GM21390 (cell line): ENCODE measurements at regions not wholly inside any gene's neighbourhood (a gene's known extent, or its start where the extent isn't known, plus 50 kb on each side); places are given as distances from the start of the nearest gene placed in this dataset.
"Not testable (repeated sequence)": the region's sequence is repeated elsewhere in the genome, so short reads cannot be mapped to it uniquely, and the experiment has no call there.

ENCODE experiments used
- ATAC-seq: cut with Tn5 transposase; IDR thresholded peaks from one replicate; pipeline ENCODE4 v1.9.1; 2021; ENCODE audit not compliant: unreplicated experiment

- not testable (repeated sequence) for ATAC-seq
These were observed 246.4 kb upstream of the TCERG1L start for GRCh38 chr10:131557956-131558355.

DNA sequence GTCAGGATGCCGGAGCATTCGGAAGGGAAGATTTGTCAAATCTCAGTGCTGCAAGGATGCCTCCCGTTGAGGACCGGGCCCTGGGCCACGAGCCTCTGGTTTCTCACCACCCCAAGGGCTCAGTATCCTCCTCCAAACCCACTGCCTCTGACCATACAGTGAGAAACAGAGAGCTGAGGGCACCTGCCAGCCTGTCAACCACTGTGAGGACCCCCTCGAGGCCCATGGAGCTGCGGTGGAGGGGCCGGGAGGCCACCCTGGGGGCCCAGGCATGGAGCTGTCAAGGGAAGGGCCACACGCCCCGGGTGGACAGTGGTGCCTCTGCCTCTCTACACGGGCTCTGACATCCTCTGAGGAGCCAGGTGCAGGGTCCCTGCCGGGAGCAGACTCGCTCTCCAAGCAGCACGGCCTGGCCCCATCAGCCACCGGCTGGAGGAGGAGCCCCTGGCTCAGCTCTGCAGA, 248.0 kb upstream of the TCERG1L start:
- ATAC-seq: no peak

- ATAC-seq: no peak
These were observed 248.6 kb upstream of the TCERG1L start for GRCh38 chr10:131560166-131560565.

DNA sequence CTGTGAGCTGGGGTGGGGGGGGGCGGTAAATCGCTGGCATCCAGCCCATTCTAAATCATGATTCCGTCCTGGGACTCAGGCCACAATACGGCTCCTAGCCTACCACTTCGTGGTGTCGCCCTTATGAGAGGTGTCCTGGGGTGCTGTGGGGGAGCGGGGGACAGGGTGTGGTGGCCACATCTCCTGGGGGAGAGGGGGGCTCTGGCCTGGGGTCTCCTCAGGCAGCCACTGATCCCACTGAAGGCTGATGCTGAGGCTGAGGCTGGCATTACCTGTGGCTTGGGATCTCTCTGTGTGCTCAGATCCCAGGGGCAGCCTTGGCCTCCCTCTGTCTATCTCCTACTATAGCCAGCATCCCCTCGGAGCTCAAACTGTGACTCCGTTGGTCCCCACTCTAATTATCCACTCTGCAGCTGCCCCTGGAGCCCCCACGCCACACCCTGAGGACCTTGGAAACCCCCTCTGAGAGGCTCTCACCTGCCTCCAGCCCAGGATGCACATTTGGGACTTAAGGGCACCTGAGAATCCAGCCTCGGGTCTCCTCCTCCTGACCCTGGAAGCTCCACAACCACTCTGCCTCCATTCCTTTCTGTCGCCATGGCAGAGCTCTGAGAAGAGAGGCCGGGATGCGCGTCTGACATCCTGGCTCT, 249.3 kb upstream of the TCERG1L start:
- ATAC-seq: no peak

GRCh38 chr10:131561897-131562296, 250.4 kb upstream of the TCERG1L start:
- no peak for ATAC-seq

DNA sequence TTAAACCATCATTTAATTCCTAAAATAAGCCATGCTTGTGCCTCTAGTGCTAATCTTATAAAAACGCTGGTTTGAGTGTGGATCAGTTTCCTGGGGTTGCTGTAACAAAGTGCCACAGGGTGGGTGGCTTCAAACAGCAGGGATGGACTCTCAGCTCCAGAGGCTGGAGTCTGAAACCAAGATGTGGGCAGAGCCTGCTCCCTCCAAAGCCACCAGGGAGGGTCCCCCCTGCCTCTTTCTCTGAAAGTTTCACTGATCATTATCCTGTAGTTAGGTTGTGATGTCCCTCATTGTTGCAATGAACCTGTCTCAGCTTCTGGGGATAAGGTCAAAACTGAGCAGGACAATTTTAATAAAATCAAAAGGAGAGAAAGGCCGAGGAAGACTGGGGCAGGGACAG, 251.9 kb upstream of the TCERG1L start:
- no peak for ATAC-seq

DNA sequence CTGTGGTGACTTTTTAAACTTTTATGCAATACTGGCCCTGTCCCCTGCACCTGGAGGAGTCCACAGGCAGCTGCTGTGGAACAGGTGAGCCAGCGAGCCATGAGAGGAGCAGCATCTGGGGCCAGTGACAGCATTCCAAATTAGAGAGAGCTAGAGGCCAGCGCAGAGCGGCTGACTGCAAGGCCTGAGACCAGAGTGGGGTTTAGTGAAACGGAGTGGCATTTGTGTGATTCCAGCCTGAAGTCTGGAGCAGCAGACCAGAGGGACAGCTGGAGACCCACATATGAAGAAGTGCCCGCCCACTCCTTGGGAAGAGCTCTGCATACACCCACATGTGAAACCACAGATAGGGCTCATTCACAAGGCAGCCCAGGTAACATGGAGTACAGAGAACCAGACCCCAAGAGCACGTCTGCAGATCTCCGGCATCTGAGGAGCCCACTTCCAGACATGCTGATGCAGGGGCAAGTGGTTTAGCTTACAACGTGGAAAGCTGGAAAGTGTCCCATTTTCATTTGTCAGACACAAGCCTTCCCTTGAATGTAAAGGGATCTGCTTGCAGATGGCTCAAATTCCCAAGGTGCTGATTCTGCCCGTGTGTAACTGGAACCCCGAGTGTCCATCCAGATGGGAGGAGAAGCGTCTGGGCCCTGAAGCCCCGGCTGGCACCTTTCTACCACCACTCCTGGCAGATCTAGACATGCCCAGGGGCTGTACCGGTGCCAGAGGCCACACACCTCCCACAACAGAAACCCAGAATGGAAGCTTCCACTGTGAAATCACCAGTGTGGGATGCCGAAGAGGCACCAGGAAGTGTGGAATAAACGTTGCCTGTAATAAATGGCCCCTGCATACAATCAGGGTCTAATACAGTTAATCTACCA, 256.0 kb upstream of the TCERG1L start:
- no peak for ATAC-seq

- ATAC-seq: no peak
These were observed 257.3 kb upstream of the TCERG1L start for GRCh38 chr10:131568866-131569265.

DNA sequence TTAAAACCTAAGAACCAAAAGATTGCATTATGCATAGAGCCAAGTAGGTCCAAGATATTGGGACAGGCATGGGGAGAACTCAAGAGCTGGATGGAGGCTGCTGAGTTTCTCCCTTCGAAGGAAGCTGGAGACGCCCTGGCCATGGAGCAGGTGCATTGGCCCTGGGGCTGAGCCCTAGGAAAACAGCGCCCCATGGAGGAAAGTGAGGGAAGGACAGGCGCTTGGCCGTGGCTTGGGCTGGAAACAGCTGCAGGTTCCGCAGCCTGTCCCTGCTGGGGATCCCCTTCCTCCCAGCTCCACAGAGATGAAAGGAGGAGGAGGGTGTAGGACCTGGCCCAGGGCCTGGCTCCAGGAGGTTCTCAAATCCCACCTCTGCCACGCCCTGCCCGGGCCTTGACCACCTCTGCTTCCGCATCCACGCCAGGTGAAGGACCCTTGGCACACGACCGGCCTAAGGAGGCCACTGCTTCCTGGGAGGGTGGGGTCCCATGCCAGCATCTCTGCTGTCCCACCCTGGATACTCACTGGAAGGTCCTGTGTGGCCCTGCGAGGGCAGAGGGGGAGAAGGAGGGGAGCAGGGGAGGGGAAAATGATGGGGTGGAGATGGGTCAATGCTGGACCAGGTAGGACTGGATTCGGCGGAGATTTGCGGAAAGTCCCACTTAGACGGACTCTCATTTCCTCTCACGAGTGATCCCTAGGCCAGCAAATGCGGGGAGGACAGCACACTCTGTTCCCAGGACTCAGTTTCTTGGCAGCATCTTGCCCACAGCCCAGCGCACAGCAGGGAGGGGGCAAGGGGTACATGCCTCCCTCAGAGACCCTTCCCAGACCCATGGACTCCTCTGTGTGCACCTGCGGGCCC, 258.6 kb upstream of the TCERG1L start:
- no peak for ATAC-seq

DNA sequence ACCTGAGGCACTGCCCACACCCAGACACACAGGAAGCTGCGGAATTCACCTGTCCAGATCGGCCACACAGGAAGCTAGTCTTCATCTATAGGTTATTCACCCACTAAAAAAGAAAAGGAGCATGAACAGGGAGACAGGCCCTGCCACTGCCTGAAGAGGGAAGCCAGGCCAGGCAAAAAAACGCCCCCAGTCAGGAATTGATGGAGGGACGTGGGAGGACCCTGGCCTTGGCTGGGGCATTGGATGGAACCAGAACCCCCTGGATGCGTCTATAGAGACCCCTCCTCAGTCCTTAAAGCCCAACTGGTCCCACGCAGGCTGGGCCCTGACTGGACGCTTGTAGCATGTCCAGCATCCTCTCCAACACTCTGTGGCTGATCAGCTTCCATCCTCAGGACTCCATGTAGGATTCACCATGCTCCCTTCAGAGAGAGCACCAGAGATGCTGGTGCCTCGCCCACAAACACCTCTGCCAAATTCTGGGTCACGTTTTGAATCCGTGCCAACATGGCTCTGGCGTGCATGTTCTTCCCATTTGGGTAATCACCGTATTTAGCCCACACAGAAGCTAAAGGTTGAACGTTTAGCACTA, 259.3 kb upstream of the TCERG1L start:
- no peak for ATAC-seq

DNA sequence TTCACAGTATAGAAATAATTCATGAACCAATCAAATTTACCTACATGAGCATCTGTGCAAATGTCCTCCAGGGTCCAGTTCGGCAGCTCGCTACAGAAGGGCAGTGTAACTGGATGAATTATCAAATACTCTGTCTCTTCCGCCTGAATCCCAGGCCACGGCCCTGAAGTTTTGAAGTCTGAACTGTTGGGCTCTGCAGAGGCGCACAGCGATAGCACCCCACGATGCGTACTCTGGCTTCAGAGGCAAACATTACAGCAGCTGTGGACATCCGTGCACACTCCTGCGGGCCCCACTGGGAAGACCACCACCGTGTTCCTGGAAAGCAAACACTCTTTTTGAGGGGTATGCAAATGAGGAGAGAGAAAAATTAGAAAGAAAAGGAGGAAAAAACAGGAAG, 259.8 kb upstream of the TCERG1L start:
- no peak for ATAC-seq

DNA sequence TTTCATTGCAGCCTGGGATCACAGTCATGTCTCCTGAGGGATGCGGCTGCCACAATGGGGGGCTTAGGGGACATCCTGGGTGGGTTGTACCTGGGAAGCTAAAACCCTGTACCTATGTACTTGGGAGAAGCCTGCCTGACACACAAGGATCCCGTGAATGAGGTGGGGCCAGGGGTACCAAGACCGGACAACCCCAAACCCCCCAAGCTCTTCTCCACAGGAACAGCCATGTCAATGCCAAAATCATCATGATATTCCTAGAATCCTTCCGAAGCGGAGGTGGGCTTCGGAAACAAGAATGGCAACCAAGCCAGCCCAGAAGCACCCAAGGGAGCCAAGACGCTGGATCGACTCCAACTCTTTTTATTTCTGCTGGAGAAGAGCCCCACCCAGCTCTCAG, 260.3 kb upstream of the TCERG1L start:
- no peak for ATAC-seq

- ATAC-seq: no peak
These were observed 261.7 kb upstream of the TCERG1L start for GRCh38 chr10:131573256-131573655.

DNA sequence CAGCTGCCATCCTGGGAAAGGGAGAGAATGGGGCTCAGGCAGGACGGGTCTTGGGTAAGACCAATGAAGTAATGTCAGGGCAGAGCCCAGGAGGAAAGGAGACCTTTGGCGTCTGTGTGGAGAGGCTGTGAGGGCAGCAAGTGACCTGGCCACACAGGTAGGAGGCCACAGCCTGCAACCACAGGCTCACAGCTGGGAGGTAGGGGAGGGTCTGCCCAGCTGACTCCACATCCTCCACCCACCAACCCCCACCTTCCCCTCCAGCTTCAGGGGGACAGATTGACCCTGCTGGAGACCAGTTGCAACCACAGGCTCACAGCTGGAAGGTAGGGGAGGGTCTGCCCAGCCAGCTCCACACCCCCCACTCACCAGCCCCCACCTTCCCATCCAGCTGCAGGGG, 262.2 kb upstream of the TCERG1L start:
- ATAC-seq: no peak

- ATAC-seq: no peak
These were observed 262.8 kb upstream of the TCERG1L start for GRCh38 chr10:131574363-131574706.

- ATAC-seq: no peak
These were observed 263.3 kb upstream of the TCERG1L start for GRCh38 chr10:131574707-131575430.

DNA sequence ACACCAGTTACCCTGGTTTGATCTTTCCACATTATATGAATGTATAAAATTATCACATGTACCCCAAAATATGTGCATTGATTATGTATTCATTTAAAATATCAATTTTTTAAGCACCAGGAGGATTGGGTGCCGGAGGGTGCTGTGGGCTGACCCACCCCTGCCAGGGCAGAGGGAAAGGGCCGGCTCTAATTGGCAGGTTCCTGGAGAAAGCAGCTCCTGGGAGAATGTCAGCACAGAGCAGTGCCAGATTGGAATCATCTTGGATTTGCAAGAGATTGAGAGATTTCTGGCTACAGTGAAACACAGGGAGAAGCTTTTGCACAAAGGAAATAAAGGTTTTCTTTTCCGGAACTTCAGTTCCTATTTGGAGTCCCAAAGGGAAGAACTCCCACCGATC, 264.4 kb upstream of the TCERG1L start:
- no peak for ATAC-seq

GRCh38 chr10:131576341-131577177, 265.0 kb upstream of the TCERG1L start:
- ATAC-seq: no peak

DNA sequence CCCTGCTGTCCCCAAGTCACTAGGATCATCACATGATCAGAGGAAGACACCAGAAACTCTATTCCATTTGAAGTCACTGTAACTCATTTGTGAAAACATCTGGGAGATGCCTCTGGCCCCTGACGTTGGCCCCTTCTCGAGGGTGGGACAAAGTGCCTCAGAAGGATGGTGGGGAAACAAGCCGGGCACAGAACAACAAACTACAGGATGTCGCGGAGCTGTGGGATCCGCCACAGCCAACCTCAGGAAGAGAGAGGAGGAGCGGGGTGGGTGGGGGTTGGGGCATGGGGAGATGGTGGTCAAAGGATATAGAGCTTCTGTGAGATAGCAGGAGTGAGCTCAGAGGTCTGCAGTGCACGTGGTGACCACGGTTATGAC, 265.6 kb upstream of the TCERG1L start:
- no peak for ATAC-seq
